ENCODE measurements at regions not wholly inside any gene's neighbourhood (a gene's known extent, or its start where the extent isn't known, plus 50 kb on each side); places are given as distances from the start of the nearest gene placed in this dataset.

- H3K27ac ChIP-seq (ENCODE audit: low read length), result no peak overlapping the region
- no peaks in the 10 kb centered on the region for H3K36me3 ChIP-seq (ENCODE audit: control insufficient read depth, insufficient read depth, low read length)
- H3K9me3 ChIP-seq (ENCODE audit: control insufficient read depth, insufficient read depth, low read depth, low read length), result no peaks in the 10 kb centered on the region
- DNase-seq (ENCODE audit: low read depth, low spot score) (no peak), ATAC-seq (no peak)
- no peak for TF ChIP-seq CTCF (IDR thresholded peaks at IDR 0.05)
- no peak for TF ChIP-seq REST (IDR thresholded peaks at IDR 0.05; ENCODE audit: insufficient read depth in 1 of 2, low read depth in 2 of 2, low read length in 1 of 2)
- no peak for TF ChIP-seq POLR2AphosphoS5 (IDR thresholded peaks at IDR 0.05; ENCODE audit: low read depth, low read length)
- TF ChIP-seq TCF7L2 (IDR thresholded peaks at IDR 0.05; ENCODE audit: low read depth, low read length), result no peak
- no peak for TF ChIP-seq SIN3A (IDR thresholded peaks at IDR 0.05; ENCODE audit: borderline replicate concordance, insufficient read depth, low read depth, low read length)
- ChIA-PET CTCF (no interaction called here), POLR2A (no interaction called here)
- H3K4me3 ChIP-seq (ENCODE audit: low read depth in 2 of 2, low read length in 2 of 2), result no peak overlapping the region
- no peaks in the 10 kb centered on the region for H3K4me1 ChIP-seq (ENCODE audit: control insufficient read depth, insufficient read depth, low read length)
- H3K27me3 ChIP-seq (ENCODE audit: control insufficient read depth, insufficient read depth, low read length), result no peaks in the 10 kb centered on the region
- in situ Hi-C loops (cut with HindIII; ENCODE audit: low pct_unique_long_range_greater_than_20kb, low sequenced_read_pairs) (no loop called here), intact Hi-C loops (cut with micrococcal nuclease; ENCODE audit: unreplicated experiment) (no loop called here)
- BruUV-seq (replicated peaks), result no TSS peak
Measured at GRCh38 chr13:85976242-85976641, 177.0 kb upstream of the SLITRK6 start.

GRCh38 chr13:85974608-85975366 is 175.6 kb upstream of the SLITRK6 start:
- H3K27ac ChIP-seq (ENCODE audit: low read length), result no peak overlapping the region
- DNase-seq (ENCODE audit: low read depth, low spot score), result no peak
- in situ Hi-C loops (cut with HindIII; ENCODE audit: low pct_unique_long_range_greater_than_20kb, low sequenced_read_pairs), result no loop called here
- ATAC-seq, result no peak
- POLR2A ChIA-PET, result no interaction called here
- no peaks in the 10 kb centered on the region for H3K27me3 ChIP-seq (ENCODE audit: control insufficient read depth, insufficient read depth, low read length)
- no peak overlapping the region for H3K4me3 ChIP-seq (ENCODE audit: low read depth in 2 of 2, low read length in 2 of 2)
- H3K36me3 ChIP-seq (ENCODE audit: control insufficient read depth, insufficient read depth, low read length), result no peaks in the 10 kb centered on the region
- intact Hi-C loops (cut with micrococcal nuclease; ENCODE audit: unreplicated experiment), result no loop called here
- no TSS peak for BruUV-seq (replicated peaks)
- CTCF ChIA-PET, result no interaction called here
- TF ChIP-seq SIN3A (IDR thresholded peaks at IDR 0.05; ENCODE audit: borderline replicate concordance, insufficient read depth, low read depth, low read length) (no peak), TCF7L2 (IDR thresholded peaks at IDR 0.05; ENCODE audit: low read depth, low read length) (no peak), REST (IDR thresholded peaks at IDR 0.05; ENCODE audit: insufficient read depth in 1 of 2, low read depth in 2 of 2, low read length in 1 of 2) (no peak), POLR2AphosphoS5 (IDR thresholded peaks at IDR 0.05; ENCODE audit: low read depth, low read length) (no peak), CTCF (IDR thresholded peaks at IDR 0.05) (no peak)
- H3K9me3 ChIP-seq (ENCODE audit: control insufficient read depth, insufficient read depth, low read depth, low read length), result no peaks in the 10 kb centered on the region
- no peaks in the 10 kb centered on the region for H3K4me1 ChIP-seq (ENCODE audit: control insufficient read depth, insufficient read depth, low read length)
